ENCODE measurements at regions not wholly inside any gene's neighbourhood (a gene's known extent, or its start where the extent isn't known, plus 50 kb on each side); places are given as distances from the start of the nearest gene placed in this dataset.

DNA sequence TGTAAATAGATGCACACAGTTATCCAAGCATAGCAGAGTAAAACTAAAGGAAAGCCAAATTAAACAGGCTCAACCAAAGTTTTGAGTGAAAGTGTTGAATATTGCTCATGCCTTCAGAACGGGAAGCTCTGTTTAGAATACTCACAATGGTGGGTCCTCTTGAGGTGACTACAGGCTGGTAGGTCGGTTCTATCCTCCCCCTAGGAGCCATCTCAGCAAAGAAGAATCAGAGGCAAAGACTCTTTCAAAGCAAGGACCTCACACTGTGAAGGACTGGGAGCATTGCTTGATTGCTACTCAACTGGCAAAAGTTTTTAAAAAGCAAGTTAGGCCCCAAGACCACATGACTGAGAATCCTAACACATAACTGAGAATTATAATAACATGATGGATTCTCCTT is 88.4 kb upstream of the JAG1 start (continued):
- TF ChIP-seq TFAP4 (IDR thresholded peaks at IDR 0.05; ENCODE audit: borderline replicate concordance, low read depth) (no peak), KLF9 (CRISPR knock-in tag; IDR thresholded peaks at IDR 0.05; ENCODE audit: low read depth) (no peak), GATA4 (IDR thresholded peaks at IDR 0.05; ENCODE audit: borderline replicate concordance, low read depth) (no peak), ZNF563 (CRISPR knock-in tag; IDR thresholded peaks at IDR 0.05) (no peak), ZNF737 (CRISPR knock-in tag; IDR thresholded peaks at IDR 0.05; ENCODE audit: borderline replicate concordance) (no peak), THAP11 (CRISPR knock-in tag; IDR thresholded peaks at IDR 0.05) (no peak), ZFP36L1 (CRISPR knock-in tag; IDR thresholded peaks at IDR 0.05) (no peak), TEAD2 (CRISPR knock-in tag; IDR thresholded peaks at IDR 0.05) (no peak), SETDB1 (CRISPR knock-in tag; IDR thresholded peaks at IDR 0.05; ENCODE audit: borderline replicate concordance) (no peak), ZNF567 (CRISPR knock-in tag; IDR thresholded peaks at IDR 0.05; ENCODE audit: borderline replicate concordance) (no peak)

GRCh38 chr20:10763112-10763511 is 89.3 kb upstream of the JAG1 start:
- no peak overlapping the region for H3K9ac ChIP-seq (ENCODE audit: insufficient read depth, low read depth, low read length)
- in situ Hi-C loops (cut with HindIII; ENCODE audit: extremely low pct_ligation_motif_present, low pct_unique_long_range_greater_than_20kb) (no loop called here), intact Hi-C loops (cut with micrococcal nuclease; ENCODE audit: unreplicated experiment) (no loop called here)
- no peak for FAIRE-seq
- H3K4me1 ChIP-seq (ENCODE audit: insufficient read depth, low read length) = peaks cover 9% of the 10 kb centered on the region
- ChIA-PET CTCF (ENCODE audit: low intra/inter-chr PET ratio, low total read pairs) (no interaction called here), POLR2A (interaction anchor here (0.7 kb wide), 1 partner anchor 329 kb away, joined by 3 read pairs; no protein-coding TSS in a partner anchor)
- H2AFZ ChIP-seq (ENCODE audit: low read length) = no peak overlapping the region
- no peak for ATAC-seq
- 17% methylated on average over 2 of the region's 2 CpGs for WGBS (ENCODE audit: low lambda C conversion rate)
- no peaks in the 10 kb centered on the region for H3K9me3 ChIP-seq (ENCODE audit: low read length)
- TF ChIP-seq ZNF878 (CRISPR knock-in tag; IDR thresholded peaks at IDR 0.05) = no peak
- TF ChIP-seq FOXK2 (IDR thresholded peaks at IDR 0.05) = no peak
- TF ChIP-seq NFYC (CRISPR knock-in tag; IDR thresholded peaks at IDR 0.05) = no peak
- TF ChIP-seq ATF4 (CRISPR knock-in tag; IDR thresholded peaks at IDR 0.05) = no peak
- TF ChIP-seq XBP1 (CRISPR knock-in tag; IDR thresholded peaks at IDR 0.05) = no peak
- TF ChIP-seq ZBTB20 (CRISPR knock-in tag; IDR thresholded peaks at IDR 0.05; ENCODE audit: borderline replicate concordance, low read depth) = no peak
- no peak overlapping the region for H3K4me3 ChIP-seq (replicated peaks in 1 of 3; ENCODE audit: insufficient read depth in 1 of 3, low read depth in 2 of 3, low read length in 3 of 3)
- H3K36me3 ChIP-seq (replicated peaks in 1 of 2; ENCODE audit: control insufficient read depth in 1 of 2, insufficient read depth in 2 of 2, low read length in 2 of 2) = no peaks in the 10 kb centered on the region
- no TSS peak for BruUV-seq (replicated peaks)
- H3K27ac ChIP-seq (ENCODE audit: extremely low read length, insufficient read depth, low read length) = no peak overlapping the region
- H3K4me2 ChIP-seq (ENCODE audit: low read depth, low read length) = no peak overlapping the region
- no peaks in the 10 kb centered on the region for H3K79me2 ChIP-seq (ENCODE audit: insufficient read depth, low read length)
- 0 out of 5 replicates have a peak, but pooled peaks cover 0 to 7% of the 10 kb centered on the region in 2 experiments for H3K27me3 ChIP-seq (ENCODE audit: control insufficient read depth in 1 of 2, insufficient read depth in 2 of 2, low read length in 2 of 2)
- no peak for DNase-seq (ENCODE audit: low spot score)
- no peaks in the 10 kb centered on the region for H4K20me1 ChIP-seq (ENCODE audit: insufficient read depth, low read length)
